ENCODE measurements at regions not wholly inside any gene's neighbourhood (a gene's known extent, or its start where the extent isn't known, plus 50 kb on each side); places are given as distances from the start of the nearest gene placed in this dataset.

- TF ChIP-seq POLR2A (IDR thresholded peaks at IDR 0.05) (no peak), CTCF (IDR thresholded peaks at IDR 0.05) (no peak)
Measured at GRCh38 chr13:106927421-106927820, 359.5 kb upstream of the ARGLU1 start.
